AG04449 (cell line): ENCODE measurements at regions not wholly inside any gene's neighbourhood (a gene's known extent, or its start where the extent isn't known, plus 50 kb on each side); places are given as distances from the start of the nearest gene placed in this dataset.

ENCODE experiments used
- CTCF ChIA-PET: fragments of 350-600 bp; formaldehyde crosslinking; extraction: SDS; loops from one replicate; lab custom pipeline; 2021; ENCODE audit warnings: antibody characterized with exemption; lab: Yijun Ruan, JAX
- POLR2A ChIA-PET: fragments of 400-600, 350-600 bp; formaldehyde crosslinking; extraction: SDS; loops from one replicate; lab custom pipeline; 2020; ENCODE audit warnings: antibody characterized with exemption, inconsistent platforms; lab: Yijun Ruan, JAX
- DNase-seq: peaks from one replicate; pipeline ENCODE4 v3.0.0-alpha.2; 2010; ENCODE audit warnings: low read depth, low spot score
- H3K4me3 ChIP-seq: 2 replicates; pipeline ENCODE4 v1.5.1; 2011; ENCODE audit warnings: low read depth, mild to moderate bottlenecking, control low read depth, low read length
- TF ChIP-seq, protein P1 (sequence below): IDR thresholded peaks from one replicate; pipeline ENCODE4 v1.5.1; 2011; ENCODE audit warnings: mild to moderate bottlenecking, moderate library complexity, low read length, control low read depth, inconsistent platforms; ENCODE audit not compliant: insufficient read depth; ENCODE audit errors: missing control alignments

DNA sequence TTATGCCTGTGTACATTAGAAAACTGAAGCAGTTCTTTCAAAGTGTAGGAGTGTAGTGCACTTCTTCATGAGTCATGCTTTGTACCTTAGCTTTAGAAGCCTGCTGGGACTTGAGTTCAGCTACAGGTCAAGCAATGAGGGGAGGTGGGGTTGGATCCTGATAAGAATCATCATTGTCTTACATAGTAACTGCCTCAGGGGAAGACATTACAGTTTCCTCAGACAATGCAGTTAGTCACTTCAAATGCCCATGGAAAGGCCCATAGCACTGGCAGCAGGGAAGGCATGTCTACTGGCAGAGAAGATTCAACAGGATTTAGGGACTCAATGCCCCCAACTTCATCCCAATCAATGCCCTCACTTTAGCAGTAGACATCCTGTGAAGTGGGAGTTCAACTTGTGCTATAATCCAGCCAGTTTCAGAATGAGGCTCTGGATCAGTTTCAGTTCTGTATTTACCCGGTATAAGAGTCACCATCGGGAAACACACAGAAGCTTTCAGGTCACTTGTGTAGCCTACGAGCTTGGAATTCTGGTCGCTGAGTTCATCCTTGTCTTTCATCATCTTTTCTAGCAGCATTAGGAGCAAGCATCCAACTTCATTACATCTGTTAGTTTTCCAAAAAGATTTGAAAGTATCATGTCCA lies 1216.5 kb downstream of the RAPGEF2 start:
- no peak for DNase-seq
- no peak overlapping the region for H3K4me3 ChIP-seq
- POLR2A ChIA-PET: no interaction called here
- CTCF ChIA-PET: no interaction called here
- TF ChIP-seq, protein P1, sequence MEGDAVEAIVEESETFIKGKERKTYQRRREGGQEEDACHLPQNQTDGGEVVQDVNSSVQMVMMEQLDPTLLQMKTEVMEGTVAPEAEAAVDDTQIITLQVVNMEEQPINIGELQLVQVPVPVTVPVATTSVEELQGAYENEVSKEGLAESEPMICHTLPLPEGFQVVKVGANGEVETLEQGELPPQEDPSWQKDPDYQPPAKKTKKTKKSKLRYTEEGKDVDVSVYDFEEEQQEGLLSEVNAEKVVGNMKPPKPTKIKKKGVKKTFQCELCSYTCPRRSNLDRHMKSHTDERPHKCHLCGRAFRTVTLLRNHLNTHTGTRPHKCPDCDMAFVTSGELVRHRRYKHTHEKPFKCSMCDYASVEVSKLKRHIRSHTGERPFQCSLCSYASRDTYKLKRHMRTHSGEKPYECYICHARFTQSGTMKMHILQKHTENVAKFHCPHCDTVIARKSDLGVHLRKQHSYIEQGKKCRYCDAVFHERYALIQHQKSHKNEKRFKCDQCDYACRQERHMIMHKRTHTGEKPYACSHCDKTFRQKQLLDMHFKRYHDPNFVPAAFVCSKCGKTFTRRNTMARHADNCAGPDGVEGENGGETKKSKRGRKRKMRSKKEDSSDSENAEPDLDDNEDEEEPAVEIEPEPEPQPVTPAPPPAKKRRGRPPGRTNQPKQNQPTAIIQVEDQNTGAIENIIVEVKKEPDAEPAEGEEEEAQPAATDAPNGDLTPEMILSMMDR: no peak

DNA sequence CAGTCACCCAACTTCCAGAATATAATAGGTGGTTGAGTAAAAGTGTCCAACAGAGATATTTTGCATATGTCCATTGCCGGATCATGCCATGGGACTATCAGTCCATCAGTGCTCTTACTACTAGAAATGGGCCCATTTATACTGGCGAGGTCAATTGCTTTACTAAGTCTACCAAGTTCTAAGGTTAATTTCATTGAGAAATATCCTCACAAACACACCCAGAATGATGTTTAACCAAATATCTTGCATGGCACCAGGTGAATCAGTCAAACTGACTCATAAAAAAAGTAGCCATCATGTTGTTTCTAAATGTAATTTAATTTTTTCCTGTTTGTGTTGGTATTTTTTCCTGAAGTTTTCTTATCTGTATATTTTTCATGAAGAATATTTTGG lies 1217.0 kb downstream of the RAPGEF2 start:
- CTCF ChIA-PET: no interaction called here

DNA sequence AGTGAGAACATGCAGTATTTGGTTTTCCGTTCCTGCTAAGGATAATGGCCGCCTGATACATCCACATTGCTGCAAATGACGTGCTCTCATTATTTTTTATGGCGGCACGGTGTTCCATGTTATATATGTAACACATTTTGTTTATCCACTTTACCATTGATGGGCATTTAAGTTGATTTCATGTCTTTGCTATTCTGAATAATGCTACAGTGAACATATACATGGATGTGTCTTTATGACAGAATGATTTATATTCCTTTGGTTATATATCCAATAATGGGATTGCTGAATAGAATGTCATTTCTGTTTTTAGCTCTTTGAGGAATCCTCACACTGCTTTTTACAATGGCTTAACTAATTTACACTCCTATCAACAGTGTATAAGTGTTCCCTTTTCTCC lies 1223.2 kb downstream of the RAPGEF2 start:
- no peak for DNase-seq
- TF ChIP-seq, protein P1: no peak
- CTCF ChIA-PET: no interaction called here
- POLR2A ChIA-PET: no interaction called here
- H3K4me3 ChIP-seq: no peak overlapping the region

More for the DNA sequence above, 1217.0 kb downstream of the RAPGEF2 start:
- POLR2A ChIA-PET: no interaction called here
- H3K4me3 ChIP-seq: no peak overlapping the region
- TF ChIP-seq, protein P1: no peak
- no peak for DNase-seq

DNA sequence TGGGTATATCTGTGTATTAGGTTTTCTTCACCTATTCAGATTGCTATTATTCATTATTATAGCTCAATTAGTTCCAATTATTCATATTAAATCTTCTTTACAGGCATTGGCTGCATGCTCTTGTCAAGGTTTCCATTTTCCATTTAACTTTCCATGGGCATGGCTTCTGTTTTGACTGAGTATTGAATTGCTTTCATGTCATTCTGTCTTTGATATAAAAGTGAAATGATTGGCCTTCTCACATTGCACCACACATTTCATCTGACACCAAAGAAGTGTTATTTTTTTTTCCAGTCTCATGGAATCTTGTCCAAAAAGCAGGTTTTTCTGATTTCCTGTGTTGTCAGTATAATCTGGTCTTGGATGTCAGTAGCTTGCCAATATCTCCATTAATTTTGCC lies 1244.3 kb downstream of the RAPGEF2 start:
- DNase-seq: no peak
- TF ChIP-seq, protein P1: no peak
- no peak overlapping the region for H3K4me3 ChIP-seq
- ChIA-PET CTCF (no interaction called here), POLR2A (no interaction called here)

DNA sequence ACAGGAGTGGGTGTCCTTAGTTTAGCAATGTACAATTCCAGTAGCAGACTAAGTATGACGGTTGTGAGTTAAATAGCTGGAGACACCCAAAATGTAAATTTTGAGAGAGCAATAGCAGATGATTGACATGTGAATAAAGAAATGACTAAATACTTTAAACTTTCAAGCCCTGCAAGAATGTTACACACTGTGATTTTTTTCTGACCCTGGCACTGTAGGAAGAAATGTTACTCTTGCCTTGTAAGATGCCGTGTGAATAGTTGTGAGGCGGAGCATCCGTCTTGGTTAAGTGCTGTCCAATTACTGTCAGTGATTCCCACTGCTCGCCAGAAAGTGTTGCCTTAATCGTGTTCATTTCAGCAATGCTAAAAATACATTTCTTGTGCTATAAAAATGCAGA lies 1248.1 kb downstream of the RAPGEF2 start:
- no peak for DNase-seq
- TF ChIP-seq, protein P1: no peak
- CTCF ChIA-PET: no interaction called here

DNA sequence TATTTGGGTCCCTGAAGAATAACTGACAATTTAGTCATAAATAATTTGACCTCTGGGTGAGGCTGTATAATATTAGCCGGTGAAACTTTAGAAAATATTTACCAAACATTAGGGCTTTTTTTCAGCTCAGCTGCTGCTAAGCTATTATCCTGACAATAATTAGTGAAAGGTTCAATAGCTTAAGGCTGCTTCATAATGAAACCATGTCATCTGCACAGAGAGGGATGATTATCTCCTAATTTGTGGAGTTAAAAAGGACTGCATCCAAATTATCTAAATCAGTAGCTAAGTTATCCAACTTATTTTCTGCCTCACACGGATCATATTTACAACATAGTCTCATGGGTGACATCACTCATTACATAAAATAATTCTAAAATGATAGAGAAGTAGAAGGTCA lies 1249.8 kb downstream of the RAPGEF2 start:
- H3K4me3 ChIP-seq: no peak overlapping the region
- ChIA-PET CTCF (no interaction called here), POLR2A (no interaction called here)
- TF ChIP-seq, protein P1: no peak
- no peak for DNase-seq

More for the DNA sequence above, 1248.1 kb downstream of the RAPGEF2 start:
- no peak overlapping the region for H3K4me3 ChIP-seq
- POLR2A ChIA-PET: no interaction called here
